Esophagus squamous epithelium (tissue), 4 donors: ENCODE measurements at regions not wholly inside any gene's neighbourhood (a gene's known extent, or its start where the extent isn't known, plus 50 kb on each side); places are given as distances from the start of the nearest gene placed in this dataset.

Experiments used
- POLR2A ChIP-seq, 4 donors: fragments of 450-650 bp; IDR thresholded peaks; one replicate each; pipeline ENCODE4 v1.6.1; 2017; ENCODE audit warnings: antibody characterized with exemption in 4 of 4, mild to moderate bottlenecking in 4 of 4, moderate library complexity in 3 of 4
- TF ChIP-seq, protein P1 (sequence below), 6 experiments: fragments of 450-650 bp in 4 of 6; fragments of 200-600 bp in 2 of 6; sonication (generic) in 2 of 6; IDR thresholded peaks; one replicate each; pipeline ENCODE4 v1.5.1; 2016 to 2019; ENCODE audit warnings: antibody characterized with exemption in 6 of 6, mild to moderate bottlenecking in 4 of 6, moderate library complexity in 4 of 6

DNA sequence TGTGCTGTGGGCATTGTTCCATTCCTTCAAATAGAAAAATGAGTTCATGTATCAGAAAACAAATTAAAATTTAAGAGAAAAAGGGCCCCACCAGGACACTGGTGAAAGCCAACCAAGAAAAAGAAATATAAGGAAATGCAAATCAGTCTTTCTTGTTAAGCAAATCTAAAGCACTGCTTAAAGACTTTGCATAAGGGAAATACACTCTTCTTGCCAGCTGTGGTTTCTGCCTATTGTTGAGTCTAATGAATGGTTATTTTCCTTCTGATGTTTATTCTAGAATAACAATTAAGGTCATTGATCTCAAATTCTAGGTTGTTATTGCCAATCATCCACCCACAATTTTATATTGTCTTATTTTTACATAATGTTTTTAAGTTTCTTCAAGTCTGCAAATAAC is 158.6 kb upstream of the SNX7 start:
- TF ChIP-seq POLR2A (IDR thresholded peaks at IDR 0.05), result no peak
- TF ChIP-seq, protein P1, sequence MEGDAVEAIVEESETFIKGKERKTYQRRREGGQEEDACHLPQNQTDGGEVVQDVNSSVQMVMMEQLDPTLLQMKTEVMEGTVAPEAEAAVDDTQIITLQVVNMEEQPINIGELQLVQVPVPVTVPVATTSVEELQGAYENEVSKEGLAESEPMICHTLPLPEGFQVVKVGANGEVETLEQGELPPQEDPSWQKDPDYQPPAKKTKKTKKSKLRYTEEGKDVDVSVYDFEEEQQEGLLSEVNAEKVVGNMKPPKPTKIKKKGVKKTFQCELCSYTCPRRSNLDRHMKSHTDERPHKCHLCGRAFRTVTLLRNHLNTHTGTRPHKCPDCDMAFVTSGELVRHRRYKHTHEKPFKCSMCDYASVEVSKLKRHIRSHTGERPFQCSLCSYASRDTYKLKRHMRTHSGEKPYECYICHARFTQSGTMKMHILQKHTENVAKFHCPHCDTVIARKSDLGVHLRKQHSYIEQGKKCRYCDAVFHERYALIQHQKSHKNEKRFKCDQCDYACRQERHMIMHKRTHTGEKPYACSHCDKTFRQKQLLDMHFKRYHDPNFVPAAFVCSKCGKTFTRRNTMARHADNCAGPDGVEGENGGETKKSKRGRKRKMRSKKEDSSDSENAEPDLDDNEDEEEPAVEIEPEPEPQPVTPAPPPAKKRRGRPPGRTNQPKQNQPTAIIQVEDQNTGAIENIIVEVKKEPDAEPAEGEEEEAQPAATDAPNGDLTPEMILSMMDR (IDR thresholded peaks at IDR 0.05), result no peak
